Skeletal muscle tissue (tissue), 3 donors: ENCODE measurements at regions not wholly inside any gene's neighbourhood (a gene's known extent, or its start where the extent isn't known, plus 50 kb on each side); places are given as distances from the start of the nearest gene placed in this dataset.
A peak's percentile ranks its signal among the peaks of the same experiment; 100 is the strongest.
"Not testable (repeated sequence)": the region's sequence is repeated elsewhere in the genome, so short reads cannot be mapped to it uniquely, and the experiment has no call there.

Experiments
- H3K27ac ChIP-seq: one replicate; pipeline ENCODE4 v1.7.0; 2013; ENCODE audit warnings: mild to moderate bottlenecking, low read depth, low read length, inconsistent platforms
- H3K27me3 ChIP-seq, 3 donors: one replicate each; pipeline ENCODE4 v1.7.0; 2013; ENCODE audit warnings: low read length in 3 of 3; ENCODE audit not compliant: control insufficient read depth in 3 of 3, insufficient read depth in 3 of 3
- H3K36me3 ChIP-seq, 3 donors: one replicate each; pipeline ENCODE4 v1.7.0; 2013; ENCODE audit warnings: low read length in 3 of 3; ENCODE audit not compliant: control insufficient read depth in 3 of 3, insufficient read depth in 3 of 3
- H3K4me1 ChIP-seq, 3 donors: one replicate each; pipeline ENCODE4 v1.7.0; 2013; ENCODE audit warnings: low read length in 3 of 3, mild to moderate bottlenecking in 3 of 3; ENCODE audit not compliant: control insufficient read depth in 3 of 3, insufficient read depth in 3 of 3
- H3K4me3 ChIP-seq, 3 donors: one replicate each; pipeline ENCODE4 v1.7.0; 2013; ENCODE audit warnings: low read length in 3 of 3
- H3K9ac ChIP-seq, 3 donors: one replicate each; pipeline ENCODE4 v1.7.0; 2013; ENCODE audit warnings: low read length in 3 of 3, mild to moderate bottlenecking in 3 of 3, moderate library complexity in 2 of 3, low read depth in 1 of 3
- H3K9me3 ChIP-seq, 3 donors: one replicate each; pipeline ENCODE4 v1.7.0; 2013; ENCODE audit warnings: low read length in 3 of 3; ENCODE audit not compliant: control insufficient read depth in 3 of 3
- donor health status: Osteomylitis.

- H3K27ac ChIP-seq = no peak overlapping the region
- no peak overlapping the region for H3K9ac ChIP-seq
- no peaks in the 10 kb centered on the region for H3K4me1 ChIP-seq
- H3K36me3 ChIP-seq = no peaks in the 10 kb centered on the region
- H3K4me3 ChIP-seq = no peak overlapping the region
- no peaks in the 10 kb centered on the region for H3K9me3 ChIP-seq
- no peaks in the 10 kb centered on the region for H3K27me3 ChIP-seq
Measured at GRCh38 chr6:63502156-63502555, 70.1 kb upstream of the LOC128125822 start.

GRCh38 chr6:63503199-63503598 lies 69.1 kb upstream of the LOC128125822 start:
- no peaks in the 10 kb centered on the region for H3K27me3 ChIP-seq
- H3K36me3 ChIP-seq = no peaks in the 10 kb centered on the region
- no peaks in the 10 kb centered on the region for H3K4me1 ChIP-seq
- no peak overlapping the region for H3K9ac ChIP-seq
- no peaks in the 10 kb centered on the region for H3K9me3 ChIP-seq
- no peak overlapping the region for H3K4me3 ChIP-seq
- H3K27ac ChIP-seq = no peak overlapping the region

GRCh38 chr6:63504777-63505384 lies 67.4 kb upstream of the LOC128125822 start:
- Histone ChIP-seq H3K4me3 (no peak overlapping the region), H3K36me3 (no peaks in the 10 kb centered on the region), H3K27ac (no peak overlapping the region), H3K4me1 (peaks cover 0 to 5% (median 0%) of the 10 kb centered on the region in 3 donors), H3K9ac (no peak overlapping the region), H3K9me3 (no peaks in the 10 kb centered on the region), H3K27me3 (no peaks in the 10 kb centered on the region)

GRCh38 chr6:63507096-63507495 lies 65.2 kb upstream of the LOC128125822 start:
- peaks cover 3 to 7% (median 3%) of the 10 kb centered on the region in 3 donors for H3K4me1 ChIP-seq
- no peak overlapping the region for H3K4me3 ChIP-seq
- H3K9ac ChIP-seq = no peak overlapping the region
- H3K27ac ChIP-seq = no peak overlapping the region
- no peaks in the 10 kb centered on the region for H3K27me3 ChIP-seq
- no peaks in the 10 kb centered on the region for H3K36me3 ChIP-seq
- no peaks in the 10 kb centered on the region for H3K9me3 ChIP-seq

DNA sequence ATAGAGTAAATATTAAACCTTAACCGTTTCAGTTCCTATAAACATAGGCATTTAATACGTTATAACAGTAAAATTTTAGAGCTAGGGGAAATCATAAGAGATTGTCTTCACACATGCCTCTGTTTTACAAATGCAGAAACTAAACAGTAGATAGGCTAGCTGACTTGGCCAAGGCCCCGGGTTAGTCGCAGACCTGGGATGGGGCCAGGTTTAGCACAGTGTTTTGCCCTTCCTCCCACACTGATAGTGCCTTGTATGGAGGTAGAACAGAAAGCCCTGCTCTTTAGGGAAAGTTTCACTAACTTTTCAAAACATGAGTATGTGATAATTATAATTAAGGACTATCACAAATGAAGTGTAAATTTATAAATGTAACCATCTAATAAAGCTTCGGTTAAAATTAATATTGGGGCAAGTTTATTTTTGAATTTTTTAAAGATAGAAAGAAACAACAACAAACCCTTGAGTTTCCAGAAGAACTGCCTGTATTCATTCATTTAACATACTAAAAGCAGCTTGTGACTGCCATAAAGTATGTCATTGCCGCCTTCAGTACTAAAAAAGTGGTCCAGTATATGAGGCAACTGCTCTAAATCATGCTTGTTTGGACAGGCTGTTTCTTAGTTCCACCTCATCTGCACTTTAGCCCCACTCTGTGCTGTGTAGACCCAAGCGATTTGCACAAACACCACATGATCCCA lies 62.5 kb upstream of the LOC128125822 start:
- H3K4me3 ChIP-seq = peak overlapping the region in 1 of 3 donors; percentile 7
- H3K36me3 ChIP-seq = no peaks in the 10 kb centered on the region
- H3K27me3 ChIP-seq = no peaks in the 10 kb centered on the region
- no peaks in the 10 kb centered on the region for H3K9me3 ChIP-seq
- H3K27ac ChIP-seq = no peak overlapping the region
- H3K4me1 ChIP-seq = peaks cover 3 to 7% (median 3%) of the 10 kb centered on the region in 3 donors
- H3K9ac ChIP-seq = peak overlapping the region in 1 of 3 donors; percentile 41

DNA sequence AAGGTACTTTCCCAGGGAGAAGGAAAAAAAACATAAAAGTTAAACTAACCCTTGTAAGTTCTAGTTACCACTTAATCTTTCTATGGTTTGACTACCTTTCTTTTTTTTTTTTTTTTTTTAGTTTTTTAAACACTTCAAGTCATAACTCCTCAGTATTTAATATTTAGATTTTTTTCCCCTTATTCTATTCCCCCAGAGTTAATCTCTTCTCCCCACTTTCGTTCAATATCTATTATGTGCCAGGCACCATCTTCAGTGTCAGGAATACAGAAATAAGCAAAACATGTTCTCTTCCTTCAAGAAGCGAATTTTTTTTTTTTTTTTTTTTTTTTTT lies 62.0 kb upstream of the LOC128125822 start:
- no peak overlapping the region for H3K27ac ChIP-seq
- no peak overlapping the region for H3K4me3 ChIP-seq
- peaks cover 3 to 7% (median 3%) of the 10 kb centered on the region in 3 donors for H3K4me1 ChIP-seq
- no peaks in the 10 kb centered on the region for H3K9me3 ChIP-seq
- no peaks in the 10 kb centered on the region for H3K27me3 ChIP-seq
- peak overlapping the region in 1 of 3 donors; percentile 41 for H3K9ac ChIP-seq
- H3K36me3 ChIP-seq = no peaks in the 10 kb centered on the region

- Histone ChIP-seq H3K27me3 (no peaks in the 10 kb centered on the region), H3K9me3 (no peaks in the 10 kb centered on the region), H3K36me3 (no peaks in the 10 kb centered on the region), H3K4me1 (peaks cover 3 to 7% (median 3%) of the 10 kb centered on the region in 3 donors), H3K9ac (no peak overlapping the region), H3K27ac (no peak overlapping the region), H3K4me3 (no peak overlapping the region)
Measured at GRCh38 chr6:63510849-63511248, 61.4 kb upstream of the LOC128125822 start.

DNA sequence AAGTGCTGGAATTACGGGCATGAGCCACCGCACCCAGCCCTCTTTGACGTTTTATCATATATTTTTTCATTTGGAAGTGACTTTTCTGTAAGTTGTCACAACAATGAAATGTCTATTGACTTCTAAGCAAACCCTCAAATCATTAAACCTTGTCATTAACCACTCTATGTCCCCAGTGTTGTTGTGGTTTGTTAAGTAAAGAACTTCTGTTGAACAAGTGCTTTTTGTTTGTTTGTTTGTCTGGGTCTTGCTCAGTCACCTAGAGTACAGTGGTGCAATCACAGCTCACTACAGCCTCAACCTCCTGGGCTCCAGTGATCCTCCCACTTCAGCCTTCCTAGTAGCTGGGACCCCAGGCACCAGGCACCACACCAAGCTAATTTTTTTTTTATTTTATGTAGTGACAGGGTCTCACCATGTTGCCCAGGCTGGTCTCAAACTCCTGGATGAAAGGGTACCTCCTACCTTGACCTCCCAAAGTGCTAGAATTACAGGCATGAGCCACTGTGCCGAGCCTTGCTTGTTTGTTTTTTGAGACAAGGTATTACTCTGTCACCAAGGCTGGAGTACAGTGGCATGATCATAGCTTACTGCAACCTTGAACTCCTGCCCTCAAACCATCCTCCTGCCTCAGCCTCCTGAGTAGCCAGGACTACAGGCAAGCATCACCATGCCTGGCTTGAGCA lies 57.6 kb upstream of the LOC128125822 start:
- H3K9ac ChIP-seq = no peak overlapping the region
- no peaks in the 10 kb centered on the region for H3K9me3 ChIP-seq
- no peaks in the 10 kb centered on the region for H3K27me3 ChIP-seq
- no peak overlapping the region for H3K4me3 ChIP-seq
- peaks cover 3 to 5% (median 3%) of the 10 kb centered on the region in 3 donors for H3K4me1 ChIP-seq
- H3K27ac ChIP-seq = no peak overlapping the region
- no peaks in the 10 kb centered on the region for H3K36me3 ChIP-seq

DNA sequence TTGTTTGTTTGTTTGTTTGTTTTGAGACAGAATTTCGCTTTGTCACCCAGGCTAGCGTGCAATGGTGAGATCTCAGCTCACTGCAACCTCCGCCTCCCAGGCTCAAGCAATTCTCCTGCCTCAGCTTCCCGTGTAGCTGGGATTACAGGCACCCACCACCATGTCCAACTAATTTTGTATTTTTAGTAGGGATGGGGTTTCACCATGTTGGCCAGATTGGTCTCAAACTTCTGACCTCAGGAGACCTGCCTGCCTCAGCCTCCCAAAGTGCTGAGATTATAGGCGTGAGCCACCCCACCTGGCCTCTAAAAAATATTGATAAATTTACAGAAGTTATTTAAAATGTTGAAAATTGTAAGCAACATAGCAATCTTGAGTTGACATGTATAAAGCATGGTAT lies 57.1 kb upstream of the LOC128125822 start:
- H3K4me1 ChIP-seq, H3K4me3 ChIP-seq, H3K9ac ChIP-seq, H3K9me3 ChIP-seq, H3K27ac ChIP-seq, H3K27me3 ChIP-seq, H3K36me3 ChIP-seq: not testable (repeated sequence)
